H1 (cell line): ENCODE measurements at regions not wholly inside any gene's neighbourhood (a gene's known extent, or its start where the extent isn't known, plus 50 kb on each side); places are given as distances from the start of the nearest gene placed in this dataset.

Experiments
- CTCF ChIA-PET: fragments of 300-600 bp; sonication (Branson Sonifier 250); formaldehyde crosslinking; loops from one replicate; lab custom pipeline; 2021; ENCODE audit not compliant: partially characterized antibody; lab: Charles Lee
- POLR2A ChIA-PET: fragments of 300-600 bp; sonication (Branson Sonifier 250); formaldehyde crosslinking; loops from one replicate; lab custom pipeline; 2021; ENCODE audit warnings: inconsistent platforms; ENCODE audit not compliant: partially characterized antibody; lab: Charles Lee
- DNase-seq, 2 experiments: peaks; one replicate each; pipeline versions ENCODE4 v3.0.0 to v3.0.0-alpha.2; 2010 to 2022; ENCODE audit warnings: low spot score in 2 of 2, low read depth in 1 of 2, mixed read lengths in 1 of 2
- FAIRE-seq: peaks from 2 replicates; lab custom pipeline; 2011; peaks lifted over from hg19 to GRCh38; lab: Jason Lieb, UNC
- H2AFZ ChIP-seq: 2 replicates; pipeline ENCODE4 v1.8.1; 2012; ENCODE audit warnings: low read length, inconsistent platforms
- H2AK5ac ChIP-seq: 2 replicates; pipeline ENCODE4 v1.6.1; 2013; ENCODE audit warnings: low read depth, low read length
- H2BK120ac ChIP-seq: replicated peaks from 2 replicates; pipeline ENCODE3; 2013; ENCODE audit warnings: low read depth, low read length, inconsistent platforms
- H2BK12ac ChIP-seq: 2 replicates; pipeline ENCODE4 v1.6.1; 2013; ENCODE audit warnings: low read depth, low read length
- H2BK15ac ChIP-seq: 2 replicates; pipeline ENCODE4 v1.6.1; 2013; ENCODE audit warnings: low read length
- H2BK20ac ChIP-seq: 2 replicates; pipeline ENCODE4 v1.6.1; 2013; ENCODE audit warnings: low read length
- H2BK5ac ChIP-seq: 2 replicates; pipeline ENCODE4 v1.6.1; 2013; ENCODE audit warnings: low read depth, low read length
- H3K14ac ChIP-seq: 2 replicates; pipeline ENCODE4 v1.6.1; 2013; ENCODE audit warnings: inconsistent platforms; ENCODE audit not compliant: insufficient read length
- H3K18ac ChIP-seq: 2 replicates; pipeline ENCODE4 v1.6.1; 2013; ENCODE audit warnings: low read length; ENCODE audit errors: extremely low read depth
- H3K23ac ChIP-seq: 2 replicates; pipeline ENCODE4 v1.6.1; 2013; ENCODE audit warnings: inconsistent platforms; ENCODE audit not compliant: insufficient read length
- H3K23me2 ChIP-seq: 2 replicates; pipeline ENCODE4 v1.6.1; 2013; ENCODE audit warnings: low read depth, low read length
- H3K27ac ChIP-seq: 2 replicates; pipeline ENCODE4 v1.6.1; 2011; ENCODE audit warnings: low read depth, low read length, inconsistent platforms
- H3K27me3 ChIP-seq, 4 experiments: replicated peaks in 1 of 4; 1 replicate in 1 of 4; 2 replicates in 3 of 4; pipeline versions ENCODE4 v1.6.1 to v1.8.1; 2011 to 2013; ENCODE audit warnings: low read length in 3 of 4, mild to moderate bottlenecking in 3 of 4, inconsistent platforms in 2 of 4, mixed read lengths in 2 of 4, moderate library complexity in 1 of 4; ENCODE audit not compliant: control insufficient read depth in 3 of 4, insufficient read depth in 3 of 4; ENCODE audit errors: extremely low read depth in 1 of 4
- H3K36me3 ChIP-seq, 4 experiments: 2 replicates each; pipeline versions ENCODE4 v1.6.1 to v1.8.1; 2011 to 2013; ENCODE audit warnings: mild to moderate bottlenecking in 4 of 4, low read length in 3 of 4, moderate library complexity in 2 of 4, control low read depth in 1 of 4, inconsistent platforms in 1 of 4; ENCODE audit not compliant: insufficient read depth in 4 of 4, control insufficient read depth in 2 of 4
- H3K4ac ChIP-seq: replicated peaks from 2 replicates; pipeline ENCODE3; 2013; ENCODE audit warnings: low read length, low read depth, mixed read lengths, inconsistent platforms; ENCODE audit not compliant: insufficient read length
- H3K4me1 ChIP-seq, 4 experiments: replicated peaks in 1 of 4; 1 replicate in 1 of 4; 2 replicates in 3 of 4; pipeline versions ENCODE4 v1.6.1 to v1.8.1; 2011 to 2013; ENCODE audit warnings: low read length in 3 of 4, inconsistent platforms in 2 of 4, mixed read lengths in 1 of 4; ENCODE audit not compliant: insufficient read depth in 4 of 4, control insufficient read depth in 3 of 4
- H3K4me2 ChIP-seq, 2 experiments: 2 replicates each; pipeline versions ENCODE4 v1.6.1 to v1.8.1; 2011 to 2013; ENCODE audit warnings: low read depth in 2 of 2, low read length in 2 of 2, control low read depth in 1 of 2, inconsistent platforms in 1 of 2, mild to moderate bottlenecking in 1 of 2; ENCODE audit not compliant: insufficient read depth in 1 of 2
- H3K4me3 ChIP-seq, 4 experiments: fragments of 200-600, 300-600 bp in 1 of 4; sonication (generic), shearing (Covaris generic), sonication (Bioruptor Twin) in 1 of 4; 2 replicates each; pipeline versions ENCODE4 v1.5.1 to v1.8.1; 2011 to 2016; ENCODE audit warnings: low read length in 4 of 4, low read depth in 3 of 4, control low read depth in 2 of 4, inconsistent platforms in 2 of 4, mild to moderate bottlenecking in 2 of 4, mixed read lengths in 1 of 4, moderate library complexity in 1 of 4; ENCODE audit not compliant: insufficient read depth in 2 of 4; ENCODE audit errors: extremely low read depth in 1 of 4
- H3K56ac ChIP-seq: replicated peaks from 2 replicates; pipeline ENCODE3; 2013; ENCODE audit warnings: low read depth, mild to moderate bottlenecking, mixed read lengths, low read length, inconsistent platforms; ENCODE audit not compliant: insufficient read length
- H3K79me1 ChIP-seq: 2 replicates; pipeline ENCODE4 v1.6.1; 2013; ENCODE audit warnings: low read depth, low read length, control low read depth
- H3K79me2 ChIP-seq, 2 experiments: 2 replicates each; pipeline versions ENCODE4 v1.6.1 to v1.8.1; 2012 to 2013; ENCODE audit warnings: low read length in 2 of 2, mild to moderate bottlenecking in 2 of 2, inconsistent platforms in 1 of 2; ENCODE audit not compliant: insufficient read depth in 2 of 2, control insufficient read depth in 1 of 2
- H3K9ac ChIP-seq, 4 experiments: replicated peaks in 1 of 4; 1 replicate in 1 of 4; 2 replicates in 3 of 4; pipeline versions ENCODE4 v1.6.1 to v1.8.1; 2011 to 2013; ENCODE audit warnings: low read depth in 3 of 4, low read length in 3 of 4, control low read depth in 2 of 4, mild to moderate bottlenecking in 2 of 4, moderate library complexity in 2 of 4, inconsistent platforms in 1 of 4; ENCODE audit errors: extremely low read depth in 1 of 4
- H3K9me3 ChIP-seq, 2 experiments: 2 replicates each; pipeline versions ENCODE4 v1.6.1 to v1.8.1; 2012 to 2013; ENCODE audit warnings: mild to moderate bottlenecking in 2 of 2, moderate library complexity in 2 of 2, control low read depth in 1 of 2, inconsistent platforms in 1 of 2, low read depth in 1 of 2, low read length in 1 of 2, mixed read lengths in 1 of 2; ENCODE audit not compliant: insufficient read depth in 2 of 2
- H4K20me1 ChIP-seq, 2 experiments: replicated peaks in 1 of 2; 2 replicates each; pipeline versions ENCODE3 to v1.8.1; 2011 to 2013; ENCODE audit warnings: inconsistent platforms in 2 of 2, low read length in 2 of 2, mild to moderate bottlenecking in 1 of 2; ENCODE audit not compliant: insufficient read depth in 2 of 2, control insufficient read depth in 1 of 2
- H4K5ac ChIP-seq: 2 replicates; pipeline ENCODE4 v1.6.1; 2013; ENCODE audit warnings: low read length, low read depth, mixed read lengths, inconsistent platforms; ENCODE audit not compliant: insufficient read length
- H4K8ac ChIP-seq: 2 replicates; pipeline ENCODE4 v1.8.0; 2013; ENCODE audit warnings: mild to moderate bottlenecking, moderate library complexity, low read length, inconsistent platforms; ENCODE audit not compliant: insufficient read depth; ENCODE audit errors: extremely low read depth
- H4K91ac ChIP-seq: replicated peaks from 2 replicates; pipeline ENCODE3; 2013; ENCODE audit warnings: low read length, mixed read lengths, inconsistent platforms; ENCODE audit not compliant: insufficient read length
- CBX8 ChIP-seq: fragments of 300-800, 300-1000 bp; sonication (generic); IDR thresholded peaks from 2 replicates; pipeline ENCODE4 v1.7.1; 2016; ENCODE audit warnings: low read depth, low read length, borderline replicate concordance
- CREB1 ChIP-seq: IDR thresholded peaks from 2 replicates; pipeline ENCODE4 v1.6.1; 2012; ENCODE audit warnings: inconsistent platforms
- EP300 ChIP-seq, 2 experiments: IDR thresholded peaks; 1 replicate in 1 of 2; 2 replicates in 1 of 2; pipeline ENCODE4 v1.6.1; 2011 to 2012; ENCODE audit warnings: low read depth in 2 of 2, low read length in 2 of 2, mild to moderate bottlenecking in 2 of 2, borderline replicate concordance in 1 of 2, inconsistent platforms in 1 of 2, moderate library complexity in 1 of 2
- TAF1 ChIP-seq: IDR thresholded peaks from 2 replicates; pipeline ENCODE4 v1.6.1; 2011; ENCODE audit warnings: mild to moderate bottlenecking, low read depth, low read length
- WGBS, 2 experiments: shearing (Covaris generic) in 1 of 2; methylation state at CpG; one replicate each; pipeline versions ENCODE4 v1.1.6 to v1.1.7; 2013 to 2015; ENCODE audit warnings: low lambda C conversion rate in 2 of 2, mixed read lengths in 2 of 2, inconsistent platforms in 1 of 2, low coverage in 1 of 2, missing lambda C conversion rate in 1 of 2; ENCODE audit not compliant: insufficient replicate concordance in 2 of 2, insufficient coverage in 1 of 2, insufficient read length in 1 of 2; ENCODE audit errors: extremely low coverage in 1 of 2, missing lambda C conversion rate in 1 of 2; 5-methylcytosine and 5-hydroxymethylcytosine counted together

GRCh38 chr9:24817756-24818155 is 272.1 kb upstream of the IZUMO3 start:
- TF ChIP-seq CREB1 (no peak), TAF1 (no peak), CBX8 (no peak), EP300 (IDR thresholded peaks at IDR 0.05; ENCODE audit: borderline replicate concordance in 1 of 2, low read depth in 2 of 2, low read length in 2 of 2) (no peak)
- CTCF ChIA-PET, result no interaction called here
- H3K4me2 ChIP-seq, result no peak overlapping the region
- 96% methylated on average over 2 of the region's 2 CpGs; no CpG with 5 or more reads in 1 of the 2 experiments for WGBS, 2 experiments
- peaks cover 0 to 1% of the 10 kb centered on the region in 2 experiments for H4K20me1 ChIP-seq
- H3K4me1 ChIP-seq, result no peaks in the 10 kb centered on the region
- no peak overlapping the region for H3K4ac ChIP-seq
- H4K91ac ChIP-seq, result no peak overlapping the region
- no peak overlapping the region for H2AK5ac ChIP-seq
- no peak overlapping the region for H3K23ac ChIP-seq
- H4K8ac ChIP-seq, result no peak overlapping the region
- no peak overlapping the region for H3K18ac ChIP-seq
- H3K56ac ChIP-seq, result no peak overlapping the region
- H3K79me1 ChIP-seq, result no peaks in the 10 kb centered on the region
- H2BK120ac ChIP-seq, result no peak overlapping the region
- H3K79me2 ChIP-seq, result no peaks in the 10 kb centered on the region
- no peaks in the 10 kb centered on the region for H3K23me2 ChIP-seq
- no peak overlapping the region for H4K5ac ChIP-seq
- H3K9me3 ChIP-seq, result no peaks in the 10 kb centered on the region
- FAIRE-seq, result no peak
- no peak overlapping the region for H3K27ac ChIP-seq
- no peak overlapping the region for H3K9ac ChIP-seq
- H2BK20ac ChIP-seq, result no peak overlapping the region
- POLR2A ChIA-PET, result no interaction called here
- no peak overlapping the region for H2AFZ ChIP-seq
- no peak overlapping the region for H2BK5ac ChIP-seq
- no peak for DNase-seq
- H3K14ac ChIP-seq, result no peak overlapping the region
- H3K27me3 ChIP-seq, result no peaks in the 10 kb centered on the region
- H3K4me3 ChIP-seq, result no peak overlapping the region
- H2BK15ac ChIP-seq, result no peak overlapping the region
- no peaks in the 10 kb centered on the region for H3K36me3 ChIP-seq
- no peak overlapping the region for H2BK12ac ChIP-seq
